Keratinocyte (primary cell): ENCODE measurements at regions not wholly inside any gene's neighbourhood (a gene's known extent, or its start where the extent isn't known, plus 50 kb on each side); places are given as distances from the start of the nearest gene placed in this dataset.

ENCODE experiments used
- DNase-seq: peaks from one replicate; pipeline ENCODE4 v3.0.0-alpha.2; 2011; ENCODE audit warnings: low read depth, missing footprints, low spot score
- FAIRE-seq: peaks from 2 replicates; lab custom pipeline; 2011; peaks lifted over from hg19 to GRCh38; lab: Jason Lieb, UNC
- H2AFZ ChIP-seq: 2 replicates; pipeline ENCODE4 v1.6.0; 2012; ENCODE audit warnings: low read length, control low read depth, inconsistent platforms; ENCODE audit not compliant: control insufficient read depth
- H3K27ac ChIP-seq: 2 replicates; pipeline ENCODE4 v1.5.1; 2011; ENCODE audit warnings: low read length; ENCODE audit not compliant: control insufficient read depth, insufficient read depth
- H3K27me3 ChIP-seq: 3 replicates; pipeline ENCODE4 v1.6.0; 2011; ENCODE audit warnings: low read length; ENCODE audit not compliant: control insufficient read depth, insufficient read depth; ENCODE audit errors: extremely low read depth
- H3K36me3 ChIP-seq, 2 experiments: 2 replicates in 1 of 2; 3 replicates in 1 of 2; pipeline ENCODE4 v1.5.1; 2011; ENCODE audit warnings: low read length in 2 of 2, mild to moderate bottlenecking in 1 of 2; ENCODE audit not compliant: control insufficient read depth in 2 of 2, insufficient read depth in 2 of 2; ENCODE audit errors: extremely low read depth in 1 of 2
- H3K4me1 ChIP-seq: 3 replicates; pipeline ENCODE4 v1.5.1; 2011; ENCODE audit warnings: low read length; ENCODE audit not compliant: control insufficient read depth, insufficient read depth; ENCODE audit errors: extremely low read depth
- H3K4me2 ChIP-seq: 3 replicates; pipeline ENCODE4 v1.6.0; 2011; ENCODE audit warnings: low read depth, low read length; ENCODE audit not compliant: control insufficient read depth, insufficient read depth; ENCODE audit errors: extremely low read depth
- H3K4me3 ChIP-seq, 3 experiments: fragments of 200-600 bp in 1 of 3; sonication (generic) in 1 of 3; 2 replicates in 2 of 3; 3 replicates in 1 of 3; pipeline ENCODE4 v1.5.1; 2011 to 2016; ENCODE audit warnings: low read length in 3 of 3, mild to moderate bottlenecking in 3 of 3, control low read depth in 2 of 3, inconsistent platforms in 1 of 3, low read depth in 1 of 3, mixed read lengths in 1 of 3, mixed run types in 1 of 3, moderate library complexity in 1 of 3; ENCODE audit not compliant: control insufficient read depth in 2 of 3, insufficient read depth in 2 of 3; ENCODE audit errors: extremely low read depth in 1 of 3
- H3K79me2 ChIP-seq: 2 replicates; pipeline ENCODE4 v1.6.0; 2012; ENCODE audit warnings: low read length; ENCODE audit not compliant: control insufficient read depth, insufficient read depth
- H3K9ac ChIP-seq: 3 replicates; pipeline ENCODE4 v1.6.0; 2011; ENCODE audit warnings: low read length; ENCODE audit not compliant: control insufficient read depth, insufficient read depth; ENCODE audit errors: extremely low read depth
- H3K9me1 ChIP-seq: 3 replicates; pipeline ENCODE4 v1.6.0; 2011; ENCODE audit warnings: low read length; ENCODE audit not compliant: control insufficient read depth, insufficient read depth; ENCODE audit errors: extremely low read depth
- H3K9me3 ChIP-seq: 2 replicates; pipeline ENCODE4 v1.5.1; 2012; ENCODE audit warnings: low read depth, low read length; ENCODE audit not compliant: control insufficient read depth
- H4K20me1 ChIP-seq: 3 replicates; pipeline ENCODE4 v1.6.0; 2011; ENCODE audit warnings: low read length; ENCODE audit not compliant: control insufficient read depth, insufficient read depth; ENCODE audit errors: extremely low read depth
- EZH2 ChIP-seq: IDR thresholded peaks from one replicate; pipeline ENCODE4 v1.6.1; 2012; ENCODE audit warnings: inconsistent platforms, mild to moderate bottlenecking, low read length, moderate library complexity
- dilution Hi-C: fragments of 300-500 bp; cut with MboI; formaldehyde crosslinking; loops from one replicate; pipeline ENCODE4 v1.7.0; 2020; ENCODE audit warnings: low sequenced_read_pairs; ENCODE audit not compliant: extremely low pct_ligation_motif_present
- TF ChIP-seq, protein P1 (sequence below), 3 experiments: IDR thresholded peaks in 1 of 3; conservative IDR thresholded peaks in 1 of 3; optimal IDR thresholded peaks in 1 of 3; 2 replicates in 2 of 3; 3 replicates in 1 of 3; pipeline versions ENCODE3 to v1.5.1; 2011; ENCODE audit warnings: low read length in 3 of 3, mild to moderate bottlenecking in 3 of 3, moderate library complexity in 2 of 3, control low read depth in 1 of 3, inconsistent platforms in 1 of 3; ENCODE audit not compliant: insufficient read depth in 2 of 3; ENCODE audit errors: extremely low read depth in 1 of 3

DNA sequence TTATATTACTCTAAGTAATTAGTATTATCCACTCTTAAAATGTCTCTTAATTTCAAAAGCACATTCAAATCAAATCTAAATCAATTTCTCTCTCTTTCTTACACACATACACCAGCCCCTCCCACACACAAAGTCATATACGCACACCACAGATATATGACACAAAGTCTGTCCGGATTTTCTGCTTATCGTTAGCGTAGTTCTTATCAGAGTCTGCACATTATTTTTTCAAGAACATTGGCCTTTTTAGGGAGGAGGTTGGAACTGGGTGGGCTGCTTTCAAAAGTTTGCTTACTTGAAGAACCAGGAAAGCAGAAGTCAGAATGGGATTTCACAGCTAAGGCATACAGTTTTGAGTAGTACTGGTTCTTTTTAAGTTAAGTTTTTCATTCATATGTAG, 387.6 kb upstream of the CHRM2 start:
- H3K9ac ChIP-seq, result no peak overlapping the region
- no peak overlapping the region for H3K4me2 ChIP-seq
- H3K27ac ChIP-seq, result no peak overlapping the region
- no peak for FAIRE-seq
- H4K20me1 ChIP-seq, result no peaks in the 10 kb centered on the region
- H2AFZ ChIP-seq, result no peak overlapping the region
- TF ChIP-seq, protein P1, sequence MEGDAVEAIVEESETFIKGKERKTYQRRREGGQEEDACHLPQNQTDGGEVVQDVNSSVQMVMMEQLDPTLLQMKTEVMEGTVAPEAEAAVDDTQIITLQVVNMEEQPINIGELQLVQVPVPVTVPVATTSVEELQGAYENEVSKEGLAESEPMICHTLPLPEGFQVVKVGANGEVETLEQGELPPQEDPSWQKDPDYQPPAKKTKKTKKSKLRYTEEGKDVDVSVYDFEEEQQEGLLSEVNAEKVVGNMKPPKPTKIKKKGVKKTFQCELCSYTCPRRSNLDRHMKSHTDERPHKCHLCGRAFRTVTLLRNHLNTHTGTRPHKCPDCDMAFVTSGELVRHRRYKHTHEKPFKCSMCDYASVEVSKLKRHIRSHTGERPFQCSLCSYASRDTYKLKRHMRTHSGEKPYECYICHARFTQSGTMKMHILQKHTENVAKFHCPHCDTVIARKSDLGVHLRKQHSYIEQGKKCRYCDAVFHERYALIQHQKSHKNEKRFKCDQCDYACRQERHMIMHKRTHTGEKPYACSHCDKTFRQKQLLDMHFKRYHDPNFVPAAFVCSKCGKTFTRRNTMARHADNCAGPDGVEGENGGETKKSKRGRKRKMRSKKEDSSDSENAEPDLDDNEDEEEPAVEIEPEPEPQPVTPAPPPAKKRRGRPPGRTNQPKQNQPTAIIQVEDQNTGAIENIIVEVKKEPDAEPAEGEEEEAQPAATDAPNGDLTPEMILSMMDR (optimal IDR thresholded peaks at IDR 0.05 in 1 of 3, IDR thresholded peaks at IDR 0.05 in 1 of 3, conservative IDR thresholded peaks at IDR 0.05 in 1 of 3; ENCODE audit: extremely low read depth in 1 of 3, insufficient read depth in 2 of 3, low read length in 3 of 3), result no peak
- TF ChIP-seq EZH2, result no peak
- no peaks in the 10 kb centered on the region for H3K4me1 ChIP-seq
- no peak overlapping the region for H3K4me3 ChIP-seq
- H3K27me3 ChIP-seq, result no peaks in the 10 kb centered on the region
- H3K36me3 ChIP-seq, result no peaks in the 10 kb centered on the region
- H3K79me2 ChIP-seq, result no peaks in the 10 kb centered on the region
- DNase-seq, result no peak
- dilution Hi-C loops, result no loop called here
- H3K9me1 ChIP-seq, result no peaks in the 10 kb centered on the region
- H3K9me3 ChIP-seq, result no peaks in the 10 kb centered on the region

GRCh38 chr7:136479922-136480321, 388.5 kb upstream of the CHRM2 start:
- no peaks in the 10 kb centered on the region for H3K27me3 ChIP-seq
- dilution Hi-C loops, result no loop called here
- H3K4me3 ChIP-seq, result no peak overlapping the region
- no peak overlapping the region for H3K9ac ChIP-seq
- H2AFZ ChIP-seq, result no peak overlapping the region
- no peaks in the 10 kb centered on the region for H3K36me3 ChIP-seq
- H3K79me2 ChIP-seq, result no peaks in the 10 kb centered on the region
- FAIRE-seq, result no peak
- H3K9me1 ChIP-seq, result no peaks in the 10 kb centered on the region
- H3K9me3 ChIP-seq, result no peaks in the 10 kb centered on the region
- H4K20me1 ChIP-seq, result no peaks in the 10 kb centered on the region
- no peak overlapping the region for H3K27ac ChIP-seq
- no peak for DNase-seq
- no peak overlapping the region for H3K4me2 ChIP-seq
- H3K4me1 ChIP-seq, result no peaks in the 10 kb centered on the region
- no peak for TF ChIP-seq EZH2
- TF ChIP-seq, protein P1 (optimal IDR thresholded peaks at IDR 0.05 in 1 of 3, IDR thresholded peaks at IDR 0.05 in 1 of 3, conservative IDR thresholded peaks at IDR 0.05 in 1 of 3; ENCODE audit: extremely low read depth in 1 of 3, insufficient read depth in 2 of 3, low read length in 3 of 3), result no peak
